ENCODE measurements at regions not wholly inside any gene's neighbourhood (a gene's known extent, or its start where the extent isn't known, plus 50 kb on each side); places are given as distances from the start of the nearest gene placed in this dataset.
"Not testable (repeated sequence)": the region's sequence is repeated elsewhere in the genome, so short reads cannot be mapped to it uniquely, and the experiment has no call there.

GRCh38 chr2:138245310-138245709 lies 256.3 kb upstream of the SPOPL start:
- no peak overlapping the region for H3K27ac ChIP-seq (ENCODE audit: low read depth in 1 of 2, low read length in 2 of 2)
- DNase-seq (no peak), ATAC-seq (ENCODE audit: poor library complexity) (no peak)
- H3K27me3 ChIP-seq (ENCODE audit: control insufficient read depth in 1 of 2, insufficient read depth in 2 of 2, low read length in 2 of 2) = no peaks in the 10 kb centered on the region
- no peaks in the 10 kb centered on the region for H3K36me3 Mint-ChIP-seq (ENCODE audit: low read depth)
- H3K4me3 ChIP-seq (ENCODE audit: low read length) = no peak overlapping the region
- intact Hi-C loops (cut with DNase I, micrococcal nuclease) = no loop called here
- H3K4me1 Mint-ChIP-seq (ENCODE audit: low read depth) = no peaks in the 10 kb centered on the region
- H3K9me3 Mint-ChIP-seq = no peaks in the 10 kb centered on the region
- no peak overlapping the region for H3K27ac Mint-ChIP-seq
- H3K9me3 ChIP-seq (ENCODE audit: control insufficient read depth in 1 of 2, insufficient read depth in 1 of 2, low read length in 2 of 2) = peaks cover 0 to 5% of the 10 kb centered on the region in 2 experiments
- no peak for TF ChIP-seq CTCF (IDR thresholded peaks at IDR 0.05)
- H3K4me1 ChIP-seq (ENCODE audit: insufficient read depth, low read length) = no peaks in the 10 kb centered on the region
- ChIA-PET POLR2A (no interaction called here), CTCF (no interaction called here)
- H3K36me3 ChIP-seq (ENCODE audit: insufficient read depth, low read length) = no peaks in the 10 kb centered on the region
- no peaks in the 10 kb centered on the region for H3K27me3 Mint-ChIP-seq
- no peak overlapping the region for H3K4me3 Mint-ChIP-seq

GRCh38 chr2:138247302-138247701 lies 254.3 kb upstream of the SPOPL start:
- no peaks in the 10 kb centered on the region for H3K36me3 Mint-ChIP-seq (ENCODE audit: low read depth)
- intact Hi-C loops (cut with DNase I, micrococcal nuclease) = no loop called here

GRCh38 chr2:138249207-138249606 lies 252.4 kb upstream of the SPOPL start:
- Mint-ChIP-seq H3K9me3 (no peaks in the 10 kb centered on the region), H3K36me3 (ENCODE audit: low read depth) (no peaks in the 10 kb centered on the region), H3K4me3 (no peak overlapping the region), H3K27me3 (no peaks in the 10 kb centered on the region), H3K4me1 (ENCODE audit: low read depth) (no peaks in the 10 kb centered on the region), H3K27ac (no peak overlapping the region)
- peaks cover 0 to 4% of the 10 kb centered on the region in 2 experiments for H3K9me3 ChIP-seq (ENCODE audit: control insufficient read depth in 1 of 2, insufficient read depth in 1 of 2, low read length in 2 of 2)
- H3K4me1 ChIP-seq (ENCODE audit: insufficient read depth, low read length) = no peaks in the 10 kb centered on the region
- no peaks in the 10 kb centered on the region for H3K36me3 ChIP-seq (ENCODE audit: insufficient read depth, low read length)
- ATAC-seq (ENCODE audit: poor library complexity) (no peak), DNase-seq (no peak)
- no peak overlapping the region for H3K27ac ChIP-seq (ENCODE audit: low read depth in 1 of 2, low read length in 2 of 2)
- ChIA-PET POLR2A (no interaction called here), CTCF (no interaction called here)
- TF ChIP-seq CTCF (IDR thresholded peaks at IDR 0.05) = no peak
- H3K4me3 ChIP-seq (ENCODE audit: low read length) = no peak overlapping the region
- intact Hi-C loops (cut with DNase I, micrococcal nuclease) = no loop called here
- no peaks in the 10 kb centered on the region for H3K27me3 ChIP-seq (ENCODE audit: control insufficient read depth in 1 of 2, insufficient read depth in 2 of 2, low read length in 2 of 2)

More at GRCh38 chr2:138247302-138247701, 254.3 kb upstream of the SPOPL start:
- Mint-ChIP-seq H3K9me3 (no peaks in the 10 kb centered on the region), H3K4me1 (ENCODE audit: low read depth) (no peaks in the 10 kb centered on the region), H3K27me3 (no peaks in the 10 kb centered on the region), H3K4me3 (no peak overlapping the region), H3K27ac (no peak overlapping the region)
- H3K36me3 ChIP-seq (ENCODE audit: insufficient read depth, low read length) = no peaks in the 10 kb centered on the region
- no peaks in the 10 kb centered on the region for H3K27me3 ChIP-seq (ENCODE audit: control insufficient read depth in 1 of 2, insufficient read depth in 2 of 2, low read length in 2 of 2)
- H3K4me3 ChIP-seq (ENCODE audit: low read length) = no peak overlapping the region
- POLR2A ChIA-PET = no interaction called here
- ATAC-seq (ENCODE audit: poor library complexity) (no peak), DNase-seq (no peak)
- no peaks in the 10 kb centered on the region for H3K9me3 ChIP-seq (ENCODE audit: control insufficient read depth in 1 of 2, insufficient read depth in 1 of 2, low read length in 2 of 2)
- CTCF ChIA-PET = no interaction called here
- no peak for TF ChIP-seq CTCF (IDR thresholded peaks at IDR 0.05)
- no peaks in the 10 kb centered on the region for H3K4me1 ChIP-seq (ENCODE audit: insufficient read depth, low read length)
- no peak overlapping the region for H3K27ac ChIP-seq (ENCODE audit: low read depth in 1 of 2, low read length in 2 of 2)

GRCh38 chr2:138250843-138251320 lies 250.7 kb upstream of the SPOPL start:
- intact Hi-C loops (cut with DNase I, micrococcal nuclease); H3K9me3 ChIP-seq (ENCODE audit: control insufficient read depth in 1 of 2, insufficient read depth in 1 of 2, low read length in 2 of 2); DNase-seq; H3K27me3 ChIP-seq (ENCODE audit: control insufficient read depth in 1 of 2, insufficient read depth in 2 of 2, low read length in 2 of 2); H3K4me1 Mint-ChIP-seq (ENCODE audit: low read depth); H3K36me3 ChIP-seq (ENCODE audit: insufficient read depth, low read length); ATAC-seq (ENCODE audit: poor library complexity); H3K36me3 Mint-ChIP-seq (ENCODE audit: low read depth); H3K9me3 Mint-ChIP-seq; H3K27ac Mint-ChIP-seq; H3K4me1 ChIP-seq (ENCODE audit: insufficient read depth, low read length); CTCF ChIA-PET; H3K27ac ChIP-seq (ENCODE audit: low read depth in 1 of 2, low read length in 2 of 2); H3K4me3 ChIP-seq (ENCODE audit: low read length); POLR2A ChIA-PET; H3K27me3 Mint-ChIP-seq; H3K4me3 Mint-ChIP-seq: not testable (repeated sequence)

All from CD4-positive, alpha-beta T cell (primary cell).